CD4-positive, alpha-beta T cell (primary cell): ENCODE measurements at regions not wholly inside any gene's neighbourhood (a gene's known extent, or its start where the extent isn't known, plus 50 kb on each side); places are given as distances from the start of the nearest gene placed in this dataset.

Experiments
- ATAC-seq: fragments of 200-7000 bp; cut with Tn5 transposase; one replicate; pipeline ENCODE4 v1.10.0; 2022; ENCODE audit warnings: mild to moderate bottlenecking; ENCODE audit not compliant: poor library complexity
- CTCF ChIA-PET: fragments of 350-600 bp; sonication (Branson Sonifier 250); formaldehyde crosslinking; loops from one replicate; lab custom pipeline; 2021; ENCODE audit warnings: antibody characterized with exemption, inconsistent platforms; lab: Charles Lee
- POLR2A ChIA-PET: fragments of 350-600 bp; sonication (Branson Sonifier 250); formaldehyde crosslinking; loops from one replicate; lab custom pipeline; 2021; ENCODE audit warnings: antibody characterized with exemption, inconsistent platforms; lab: Charles Lee
- DNase-seq, 14 experiments: peaks; one replicate each; pipeline ENCODE4 v3.0.0-alpha.2; 2013 to 2020; ENCODE audit warnings: mixed read lengths in 2 of 14
- H3K27ac ChIP-seq, 2 donors: one replicate each; pipeline versions ENCODE4 v1.5.1 to v1.7.0; 2013; ENCODE audit warnings: low read length in 2 of 2, low read depth in 1 of 2, mild to moderate bottlenecking in 1 of 2
- H3K27me3 ChIP-seq, 2 experiments: 1 replicate in 1 of 2; 2 replicates in 1 of 2; pipeline versions ENCODE4 v1.6.1 to v1.7.0; 2013; ENCODE audit warnings: low read length in 2 of 2, control low read depth in 1 of 2, mild to moderate bottlenecking in 1 of 2, moderate library complexity in 1 of 2; ENCODE audit not compliant: insufficient read depth in 2 of 2, control insufficient read depth in 1 of 2
- H3K36me3 ChIP-seq: one replicate; pipeline ENCODE4 v1.6.1; 2013; ENCODE audit warnings: low read length, control low read depth; ENCODE audit not compliant: insufficient read depth
- H3K4me1 ChIP-seq: one replicate; pipeline ENCODE4 v1.6.1; 2013; ENCODE audit warnings: low read length, control low read depth; ENCODE audit not compliant: insufficient read depth
- H3K4me3 ChIP-seq: one replicate; pipeline ENCODE4 v1.5.1; 2013; ENCODE audit warnings: mild to moderate bottlenecking, low read length, moderate library complexity
- H3K9me3 ChIP-seq, 2 experiments: 1 replicate in 1 of 2; 2 replicates in 1 of 2; pipeline versions ENCODE4 v1.6.1 to v1.7.0; 2013; ENCODE audit warnings: low read length in 2 of 2, mild to moderate bottlenecking in 2 of 2, control low read depth in 1 of 2, moderate library complexity in 1 of 2; ENCODE audit not compliant: control insufficient read depth in 1 of 2, insufficient read depth in 1 of 2
- H3K27ac Mint-ChIP-seq: one replicate; pipeline ENCODE4 v1.8.0; 2020; ENCODE audit warnings: mixed read lengths
- H3K27me3 Mint-ChIP-seq: one replicate; pipeline ENCODE4 v1.8.0; 2021; ENCODE audit warnings: mixed read lengths
- H3K36me3 Mint-ChIP-seq: one replicate; pipeline ENCODE4 v1.8.0; 2021; ENCODE audit warnings: low read depth, mixed read lengths
- H3K4me1 Mint-ChIP-seq: one replicate; pipeline ENCODE4 v1.8.0; 2021; ENCODE audit warnings: low read depth, mixed read lengths
- H3K4me3 Mint-ChIP-seq: one replicate; pipeline ENCODE4 v1.8.0; 2020; ENCODE audit warnings: mild to moderate bottlenecking, mixed read lengths
- H3K9me3 Mint-ChIP-seq: one replicate; pipeline ENCODE4 v1.8.0; 2020; ENCODE audit warnings: mixed read lengths
- CTCF ChIP-seq: fragments of 200-600 bp; IDR thresholded peaks from one replicate; pipeline ENCODE4 v1.8.0; 2022; ENCODE audit warnings: antibody characterized with exemption, mild to moderate bottlenecking
- intact Hi-C, 2 experiments: fragments of 100-400 bp; cut with DNase I in 1 of 2; cut with micrococcal nuclease in 1 of 2; formaldehyde crosslinking; loops; one replicate each; pipeline versions ENCODE4 v1.15.1 to v1.9.0; 2023 to 2025; cut with DNase I, micrococcal nuclease

GRCh38 chr1:148353461-148354283, 129.4 kb downstream of the PPIAL4G start:
- no peak overlapping the region for H3K4me3 ChIP-seq
- no peak for TF ChIP-seq CTCF
- CTCF ChIA-PET = no interaction called here
- Mint-ChIP-seq H3K27ac (peak overlapping the region; percentile 30), H3K9me3 (no peaks in the 10 kb centered on the region), H3K4me1 (peaks cover 15% of the 10 kb centered on the region), H3K4me3 (peak overlapping the region; percentile 62), H3K36me3 (no peaks in the 10 kb centered on the region), H3K27me3 (peaks cover 50% of the 10 kb centered on the region)
- no peaks in the 10 kb centered on the region for H3K36me3 ChIP-seq
- intact Hi-C loops = no loop called here
- ATAC-seq (peak; percentile 43), DNase-seq (peak in 3 of 14 experiments; percentile 30 to 34 (median 31))
- no peak overlapping the region for H3K27ac ChIP-seq
- POLR2A ChIA-PET = interaction anchor here (1.1 to 1.5 kb wide), 3 partner anchors 14 to 19 kb away, joined by 3 to 4 read pairs (median 4); no protein-coding TSS in a partner anchor
- peaks cover 13% of the 10 kb centered on the region for H3K4me1 ChIP-seq
- peaks cover 0 to 5% of the 10 kb centered on the region in 2 experiments for H3K9me3 ChIP-seq
- peaks cover 25 to 36% of the 10 kb centered on the region in 2 experiments for H3K27me3 ChIP-seq

DNA sequence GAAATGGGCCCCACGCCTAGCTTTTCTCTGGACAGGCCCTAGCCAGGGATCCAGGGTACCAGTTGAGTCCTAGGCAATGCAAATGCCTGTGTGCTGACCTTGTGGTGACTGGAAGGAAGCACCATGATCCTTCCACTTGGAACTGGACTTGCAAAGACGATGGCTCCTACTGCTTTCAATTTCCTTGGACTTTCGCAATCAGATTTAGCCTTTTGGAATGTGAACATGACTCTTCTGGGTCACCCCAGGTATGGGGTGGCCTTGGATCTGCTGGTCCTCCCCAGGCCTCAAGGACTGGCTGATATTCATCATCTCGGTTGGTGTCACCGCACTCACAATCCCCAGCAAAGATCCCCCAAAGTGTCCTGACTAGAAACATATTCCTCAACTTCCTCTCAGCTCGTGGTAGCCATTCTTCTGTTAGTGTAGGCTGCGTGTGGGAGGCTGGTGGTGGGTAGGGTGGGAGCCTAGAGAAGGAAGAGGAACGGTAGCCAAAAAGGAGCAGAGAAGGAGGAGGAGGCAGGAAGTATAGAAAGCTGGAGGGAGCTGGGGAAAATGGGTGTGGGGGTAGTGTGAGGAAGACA, 130.5 kb downstream of the PPIAL4G start:
- Histone ChIP-seq H3K27me3 (peaks cover 30 to 36% of the 10 kb centered on the region in 2 experiments), H3K4me1 (peaks cover 13% of the 10 kb centered on the region), H3K9me3 (peaks cover 0 to 5% of the 10 kb centered on the region in 2 experiments), H3K27ac (no peak overlapping the region), H3K4me3 (no peak overlapping the region), H3K36me3 (no peaks in the 10 kb centered on the region)
- peaks cover 57% of the 10 kb centered on the region for H3K27me3 Mint-ChIP-seq
- no peaks in the 10 kb centered on the region for H3K36me3 Mint-ChIP-seq
- DNase-seq (no peak), ATAC-seq (no peak)
- no peak for TF ChIP-seq CTCF
- peak overlapping the region; percentile 30 for H3K27ac Mint-ChIP-seq
- H3K4me3 Mint-ChIP-seq = no peak overlapping the region
- peaks cover 15% of the 10 kb centered on the region for H3K4me1 Mint-ChIP-seq
- intact Hi-C loops = no loop called here
- POLR2A ChIA-PET = no interaction called here
- H3K9me3 Mint-ChIP-seq = no peaks in the 10 kb centered on the region
- CTCF ChIA-PET = no interaction called here

GRCh38 chr1:148347781-148348180, 135.3 kb downstream of the PPIAL4G start:
- no peak for DNase-seq
- Mint-ChIP-seq H3K4me1 (peaks cover 4% of the 10 kb centered on the region), H3K4me3 (no peak overlapping the region), H3K36me3 (no peaks in the 10 kb centered on the region), H3K9me3 (no peaks in the 10 kb centered on the region), H3K27me3 (peaks cover 42% of the 10 kb centered on the region), H3K27ac (no peak overlapping the region)
- intact Hi-C loops = no loop called here
- ChIA-PET POLR2A (no interaction called here), CTCF (no interaction called here)
- Histone ChIP-seq H3K27ac (no peak overlapping the region), H3K4me3 (no peak overlapping the region), H3K27me3 (peaks cover 10 to 19% of the 10 kb centered on the region in 2 experiments), H3K9me3 (no peaks in the 10 kb centered on the region), H3K4me1 (no peaks in the 10 kb centered on the region), H3K36me3 (no peaks in the 10 kb centered on the region)
- no peak for ATAC-seq
- no peak for TF ChIP-seq CTCF
